Liver (tissue), 8 donors: ENCODE measurements at regions not wholly inside any gene's neighbourhood (a gene's known extent, or its start where the extent isn't known, plus 50 kb on each side); places are given as distances from the start of the nearest gene placed in this dataset.

Source experiments
- DNase-seq: peaks from one replicate; pipeline ENCODE4 v3.0.0-alpha.2; 2017; ENCODE audit warnings: low spot score
- H3K27ac ChIP-seq, 2 donors: one replicate each; pipeline ENCODE4 v1.7.0; 2013; ENCODE audit warnings: inconsistent platforms in 2 of 2, low read length in 2 of 2, control low read depth in 1 of 2, low read depth in 1 of 2, mild to moderate bottlenecking in 1 of 2
- H3K27me3 ChIP-seq, 4 donors: one replicate each; pipeline versions ENCODE4 v1.6.1 to v1.7.0; 2013; ENCODE audit warnings: low read length in 3 of 4, inconsistent platforms in 1 of 4, mild to moderate bottlenecking in 1 of 4, moderate library complexity in 1 of 4; ENCODE audit not compliant: control insufficient read depth in 4 of 4, insufficient read depth in 4 of 4
- H3K36me3 ChIP-seq, 4 donors: one replicate each; pipeline versions ENCODE4 v1.6.1 to v1.7.0; 2013; ENCODE audit warnings: low read length in 3 of 4, mild to moderate bottlenecking in 3 of 4, low read depth in 1 of 4, moderate library complexity in 1 of 4; ENCODE audit not compliant: control insufficient read depth in 4 of 4, insufficient read depth in 3 of 4
- H3K4me1 ChIP-seq, 4 donors: one replicate each; pipeline versions ENCODE4 v1.6.1 to v1.7.0; 2013; ENCODE audit warnings: low read length in 3 of 4, mild to moderate bottlenecking in 3 of 4, moderate library complexity in 1 of 4; ENCODE audit not compliant: control insufficient read depth in 4 of 4, insufficient read depth in 4 of 4
- H3K4me3 ChIP-seq, 3 donors: one replicate each; pipeline versions ENCODE4 v1.6.1 to v1.7.0; 2013; ENCODE audit warnings: low read length in 3 of 3, control low read depth in 1 of 3, low read depth in 1 of 3, mild to moderate bottlenecking in 1 of 3
- H3K9ac ChIP-seq, 2 donors: one replicate each; pipeline ENCODE4 v1.7.0; 2013; ENCODE audit warnings: low read length in 2 of 2, mild to moderate bottlenecking in 2 of 2, moderate library complexity in 2 of 2, control low read depth in 1 of 2, low read depth in 1 of 2
- H3K9me3 ChIP-seq, 4 donors: one replicate each; pipeline versions ENCODE4 v1.6.1 to v1.7.0; 2013; ENCODE audit warnings: low read length in 3 of 4; ENCODE audit not compliant: control insufficient read depth in 4 of 4
- EGR1 ChIP-seq, 2 donors: IDR thresholded peaks; 2 replicates each; pipeline ENCODE4 v1.6.1; 2016 to 2018; ENCODE audit warnings: antibody characterized with exemption in 2 of 2, low read depth in 2 of 2
- FOXA2 ChIP-seq: IDR thresholded peaks from 2 replicates; pipeline ENCODE4 v1.6.1; 2016; ENCODE audit warnings: antibody characterized with exemption
- GABPA ChIP-seq, 2 donors: IDR thresholded peaks in 1 of 2; conservative IDR thresholded peaks in 1 of 2; 2 replicates each; pipeline ENCODE4 v1.6.1; 2016; ENCODE audit warnings: antibody characterized with exemption in 2 of 2, mild to moderate bottlenecking in 1 of 2, moderate library complexity in 1 of 2
- HNF4A ChIP-seq, 2 donors: conservative IDR thresholded peaks; 2 replicates each; pipeline ENCODE4 v1.6.1; 2016; ENCODE audit warnings: antibody characterized with exemption in 2 of 2, mild to moderate bottlenecking in 2 of 2
- HNF4G ChIP-seq: IDR thresholded peaks from 2 replicates; pipeline ENCODE4 v1.6.1; 2016; ENCODE audit warnings: antibody characterized with exemption
- NR2F2 ChIP-seq: IDR thresholded peaks from 2 replicates; pipeline ENCODE4 v1.6.1; 2016; ENCODE audit warnings: antibody characterized with exemption
- RAD21 ChIP-seq, 2 donors: IDR thresholded peaks; 2 replicates each; pipeline ENCODE4 v1.6.1; 2016; ENCODE audit warnings: antibody characterized with exemption in 2 of 2, mild to moderate bottlenecking in 2 of 2
- RXRA ChIP-seq, 2 donors: IDR thresholded peaks; 2 replicates each; pipeline ENCODE4 v1.6.1; 2017 to 2018; ENCODE audit warnings: antibody characterized with exemption in 2 of 2, mild to moderate bottlenecking in 1 of 2
- TAF1 ChIP-seq: conservative IDR thresholded peaks from 2 replicates; pipeline ENCODE4 v1.6.1; 2016; ENCODE audit warnings: antibody characterized with exemption, mild to moderate bottlenecking
- WGBS: extraction: QIAGEN DNeasy Blood & Tissue Kit; methylation state at CpG from one replicate; pipeline ENCODE4 v1.1.7; 2013; 5-methylcytosine and 5-hydroxymethylcytosine counted together
- TF ChIP-seq, protein P1 (sequence below): IDR thresholded peaks from 2 replicates; pipeline ENCODE4 v1.6.1; 2016; ENCODE audit warnings: antibody characterized with exemption
- TF ChIP-seq, protein P2 (sequence below): IDR thresholded peaks from 2 replicates; pipeline ENCODE4 v1.6.1; 2016; ENCODE audit warnings: antibody characterized with exemption
- TF ChIP-seq, protein P3 (sequence below): fragments of 150-350 bp; IDR thresholded peaks from 2 replicates; pipeline ENCODE4 v1.5.1; 2017; ENCODE audit warnings: improper control_type of control experiment, low read depth, low read length; ENCODE audit not compliant: missing input control
- TF ChIP-seq, protein P4 (sequence below): IDR thresholded peaks from 2 replicates; pipeline ENCODE4 v1.6.1; 2016; ENCODE audit warnings: antibody characterized with exemption, mild to moderate bottlenecking
- TF ChIP-seq, protein P5 (sequence below): IDR thresholded peaks from 2 replicates; pipeline ENCODE4 v1.6.1; 2016; ENCODE audit warnings: antibody characterized with exemption
- donor health status: healthy.
- donor health status: healthy.
- donor health status: healthy.
- donor health status: healthy.
- donor health status: healthy.

DNA sequence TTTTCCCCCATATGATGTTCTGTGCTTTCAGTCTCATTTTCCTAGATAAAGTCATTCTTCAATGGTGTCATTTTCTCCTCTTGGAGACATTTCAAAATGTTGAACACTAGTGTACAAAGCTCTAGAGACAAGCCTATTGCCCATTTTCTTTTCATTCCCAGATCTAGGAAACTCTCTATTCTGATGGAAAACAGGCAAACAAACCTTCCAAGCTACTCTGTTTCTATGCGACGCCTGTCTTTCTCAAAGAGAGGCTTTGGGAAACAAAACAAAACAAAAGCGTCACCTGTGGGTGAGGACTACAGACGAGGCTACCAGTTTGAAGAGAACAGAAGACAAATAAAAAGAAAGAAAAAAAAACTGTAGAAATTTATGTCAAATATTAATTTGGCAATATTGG is 311.0 kb downstream of the CBLN2 start:
- no peak for TF ChIP-seq NR2F2
- TF ChIP-seq, protein P1, sequence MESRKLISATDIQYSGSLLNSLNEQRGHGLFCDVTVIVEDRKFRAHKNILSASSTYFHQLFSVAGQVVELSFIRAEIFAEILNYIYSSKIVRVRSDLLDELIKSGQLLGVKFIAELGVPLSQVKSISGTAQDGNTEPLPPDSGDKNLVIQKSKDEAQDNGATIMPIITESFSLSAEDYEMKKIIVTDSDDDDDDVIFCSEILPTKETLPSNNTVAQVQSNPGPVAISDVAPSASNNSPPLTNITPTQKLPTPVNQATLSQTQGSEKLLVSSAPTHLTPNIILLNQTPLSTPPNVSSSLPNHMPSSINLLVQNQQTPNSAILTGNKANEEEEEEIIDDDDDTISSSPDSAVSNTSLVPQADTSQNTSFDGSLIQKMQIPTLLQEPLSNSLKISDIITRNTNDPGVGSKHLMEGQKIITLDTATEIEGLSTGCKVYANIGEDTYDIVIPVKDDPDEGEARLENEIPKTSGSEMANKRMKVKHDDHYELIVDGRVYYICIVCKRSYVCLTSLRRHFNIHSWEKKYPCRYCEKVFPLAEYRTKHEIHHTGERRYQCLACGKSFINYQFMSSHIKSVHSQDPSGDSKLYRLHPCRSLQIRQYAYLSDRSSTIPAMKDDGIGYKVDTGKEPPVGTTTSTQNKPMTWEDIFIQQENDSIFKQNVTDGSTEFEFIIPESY: no peak
- TF ChIP-seq, protein P2, sequence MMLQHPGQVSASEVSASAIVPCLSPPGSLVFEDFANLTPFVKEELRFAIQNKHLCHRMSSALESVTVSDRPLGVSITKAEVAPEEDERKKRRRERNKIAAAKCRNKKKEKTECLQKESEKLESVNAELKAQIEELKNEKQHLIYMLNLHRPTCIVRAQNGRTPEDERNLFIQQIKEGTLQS: no peak
- no peak for TF ChIP-seq HNF4A (conservative IDR thresholded peaks at IDR 0.05)
- no peak for TF ChIP-seq RXRA (IDR thresholded peaks at IDR 0.05)
- no peak for TF ChIP-seq HNF4G
- no peak for TF ChIP-seq EGR1 (IDR thresholded peaks at IDR 0.05; ENCODE audit: low read depth in 2 of 2)
- TF ChIP-seq FOXA2: no peak
- TF ChIP-seq, protein P3, sequence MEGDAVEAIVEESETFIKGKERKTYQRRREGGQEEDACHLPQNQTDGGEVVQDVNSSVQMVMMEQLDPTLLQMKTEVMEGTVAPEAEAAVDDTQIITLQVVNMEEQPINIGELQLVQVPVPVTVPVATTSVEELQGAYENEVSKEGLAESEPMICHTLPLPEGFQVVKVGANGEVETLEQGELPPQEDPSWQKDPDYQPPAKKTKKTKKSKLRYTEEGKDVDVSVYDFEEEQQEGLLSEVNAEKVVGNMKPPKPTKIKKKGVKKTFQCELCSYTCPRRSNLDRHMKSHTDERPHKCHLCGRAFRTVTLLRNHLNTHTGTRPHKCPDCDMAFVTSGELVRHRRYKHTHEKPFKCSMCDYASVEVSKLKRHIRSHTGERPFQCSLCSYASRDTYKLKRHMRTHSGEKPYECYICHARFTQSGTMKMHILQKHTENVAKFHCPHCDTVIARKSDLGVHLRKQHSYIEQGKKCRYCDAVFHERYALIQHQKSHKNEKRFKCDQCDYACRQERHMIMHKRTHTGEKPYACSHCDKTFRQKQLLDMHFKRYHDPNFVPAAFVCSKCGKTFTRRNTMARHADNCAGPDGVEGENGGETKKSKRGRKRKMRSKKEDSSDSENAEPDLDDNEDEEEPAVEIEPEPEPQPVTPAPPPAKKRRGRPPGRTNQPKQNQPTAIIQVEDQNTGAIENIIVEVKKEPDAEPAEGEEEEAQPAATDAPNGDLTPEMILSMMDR: no peak
- TF ChIP-seq RAD21 (IDR thresholded peaks at IDR 0.05): no peak
- no peak for TF ChIP-seq TAF1
- no peak for TF ChIP-seq GABPA (IDR thresholded peaks at IDR 0.05 in 1 of 2, conservative IDR thresholded peaks at IDR 0.05 in 1 of 2)
- TF ChIP-seq, protein P4, sequence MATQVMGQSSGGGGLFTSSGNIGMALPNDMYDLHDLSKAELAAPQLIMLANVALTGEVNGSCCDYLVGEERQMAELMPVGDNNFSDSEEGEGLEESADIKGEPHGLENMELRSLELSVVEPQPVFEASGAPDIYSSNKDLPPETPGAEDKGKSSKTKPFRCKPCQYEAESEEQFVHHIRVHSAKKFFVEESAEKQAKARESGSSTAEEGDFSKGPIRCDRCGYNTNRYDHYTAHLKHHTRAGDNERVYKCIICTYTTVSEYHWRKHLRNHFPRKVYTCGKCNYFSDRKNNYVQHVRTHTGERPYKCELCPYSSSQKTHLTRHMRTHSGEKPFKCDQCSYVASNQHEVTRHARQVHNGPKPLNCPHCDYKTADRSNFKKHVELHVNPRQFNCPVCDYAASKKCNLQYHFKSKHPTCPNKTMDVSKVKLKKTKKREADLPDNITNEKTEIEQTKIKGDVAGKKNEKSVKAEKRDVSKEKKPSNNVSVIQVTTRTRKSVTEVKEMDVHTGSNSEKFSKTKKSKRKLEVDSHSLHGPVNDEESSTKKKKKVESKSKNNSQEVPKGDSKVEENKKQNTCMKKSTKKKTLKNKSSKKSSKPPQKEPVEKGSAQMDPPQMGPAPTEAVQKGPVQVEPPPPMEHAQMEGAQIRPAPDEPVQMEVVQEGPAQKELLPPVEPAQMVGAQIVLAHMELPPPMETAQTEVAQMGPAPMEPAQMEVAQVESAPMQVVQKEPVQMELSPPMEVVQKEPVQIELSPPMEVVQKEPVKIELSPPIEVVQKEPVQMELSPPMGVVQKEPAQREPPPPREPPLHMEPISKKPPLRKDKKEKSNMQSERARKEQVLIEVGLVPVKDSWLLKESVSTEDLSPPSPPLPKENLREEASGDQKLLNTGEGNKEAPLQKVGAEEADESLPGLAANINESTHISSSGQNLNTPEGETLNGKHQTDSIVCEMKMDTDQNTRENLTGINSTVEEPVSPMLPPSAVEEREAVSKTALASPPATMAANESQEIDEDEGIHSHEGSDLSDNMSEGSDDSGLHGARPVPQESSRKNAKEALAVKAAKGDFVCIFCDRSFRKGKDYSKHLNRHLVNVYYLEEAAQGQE: no peak
- H3K9me3 ChIP-seq: no peaks in the 10 kb centered on the region
- H3K36me3 ChIP-seq: no peaks in the 10 kb centered on the region

DNA sequence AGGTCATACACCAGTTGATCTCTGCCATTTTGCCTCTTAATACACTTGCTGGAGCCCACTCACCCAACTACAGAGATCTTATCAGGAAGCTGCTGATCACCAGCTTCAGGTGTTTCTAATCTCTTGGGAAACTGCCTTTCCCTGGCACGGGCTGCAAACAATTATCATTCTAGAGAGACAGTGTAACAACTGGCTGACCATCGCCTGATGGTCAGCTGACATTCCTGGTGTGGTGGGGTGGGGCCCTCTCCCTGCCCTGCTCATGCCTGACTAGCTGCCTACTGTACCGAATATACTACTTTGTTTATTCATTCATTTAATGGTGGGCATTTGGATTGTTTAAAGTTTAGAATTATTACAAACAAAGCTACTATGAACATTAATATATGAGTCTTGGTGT is 311.5 kb downstream of the CBLN2 start:
- Histone ChIP-seq H3K9me3 (no peaks in the 10 kb centered on the region), H3K36me3 (no peaks in the 10 kb centered on the region), H3K4me1 (no peaks in the 10 kb centered on the region), H3K4me3 (no peak overlapping the region), H3K27me3 (peaks cover 0 to 6% (median 1%) of the 10 kb centered on the region in 4 donors), H3K9ac (no peak overlapping the region), H3K27ac (no peak overlapping the region)
- TF ChIP-seq, protein P5, sequence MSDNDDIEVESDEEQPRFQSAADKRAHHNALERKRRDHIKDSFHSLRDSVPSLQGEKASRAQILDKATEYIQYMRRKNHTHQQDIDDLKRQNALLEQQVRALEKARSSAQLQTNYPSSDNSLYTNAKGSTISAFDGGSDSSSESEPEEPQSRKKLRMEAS: no peak
- TF ChIP-seq HNF4A (conservative IDR thresholded peaks at IDR 0.05) (no peak), GABPA (IDR thresholded peaks at IDR 0.05 in 1 of 2, conservative IDR thresholded peaks at IDR 0.05 in 1 of 2) (no peak), TAF1 (no peak)
- TF ChIP-seq, protein P2: no peak
- WGBS: 73% methylated on average over 3 of the region's 3 CpGs
- DNase-seq: no peak

More for the DNA sequence above, 311.0 kb downstream of the CBLN2 start:
- Histone ChIP-seq H3K27me3 (peaks cover 0 to 6% (median 1%) of the 10 kb centered on the region in 4 donors), H3K27ac (no peak overlapping the region), H3K4me1 (no peaks in the 10 kb centered on the region), H3K9ac (no peak overlapping the region), H3K4me3 (no peak overlapping the region)
- DNase-seq: no peak
- 58% methylated on average over 4 of the region's 4 CpGs for WGBS
